CD4-positive, alpha-beta T cell (primary cell): ENCODE measurements at regions not wholly inside any gene's neighbourhood (a gene's known extent, or its start where the extent isn't known, plus 50 kb on each side); places are given as distances from the start of the nearest gene placed in this dataset.
A peak's percentile ranks its signal among the peaks of the same experiment; 100 is the strongest.

Experiments
- ATAC-seq: fragments of 200-7000 bp; cut with Tn5 transposase; one replicate; pipeline ENCODE4 v1.10.0; 2022; ENCODE audit warnings: mild to moderate bottlenecking; ENCODE audit not compliant: poor library complexity
- CTCF ChIA-PET: fragments of 350-600 bp; sonication (Branson Sonifier 250); formaldehyde crosslinking; loops from one replicate; lab custom pipeline; 2021; ENCODE audit warnings: antibody characterized with exemption, inconsistent platforms; lab: Charles Lee
- POLR2A ChIA-PET: fragments of 350-600 bp; sonication (Branson Sonifier 250); formaldehyde crosslinking; loops from one replicate; lab custom pipeline; 2021; ENCODE audit warnings: antibody characterized with exemption, inconsistent platforms; lab: Charles Lee
- DNase-seq, 14 experiments: peaks; one replicate each; pipeline ENCODE4 v3.0.0-alpha.2; 2013 to 2020; ENCODE audit warnings: mixed read lengths in 2 of 14
- H3K27ac ChIP-seq, 2 donors: one replicate each; pipeline versions ENCODE4 v1.5.1 to v1.7.0; 2013; ENCODE audit warnings: low read length in 2 of 2, low read depth in 1 of 2, mild to moderate bottlenecking in 1 of 2
- H3K27me3 ChIP-seq, 2 experiments: 1 replicate in 1 of 2; 2 replicates in 1 of 2; pipeline versions ENCODE4 v1.6.1 to v1.7.0; 2013; ENCODE audit warnings: low read length in 2 of 2, control low read depth in 1 of 2, mild to moderate bottlenecking in 1 of 2, moderate library complexity in 1 of 2; ENCODE audit not compliant: insufficient read depth in 2 of 2, control insufficient read depth in 1 of 2
- H3K36me3 ChIP-seq: one replicate; pipeline ENCODE4 v1.6.1; 2013; ENCODE audit warnings: low read length, control low read depth; ENCODE audit not compliant: insufficient read depth
- H3K4me1 ChIP-seq: one replicate; pipeline ENCODE4 v1.6.1; 2013; ENCODE audit warnings: low read length, control low read depth; ENCODE audit not compliant: insufficient read depth
- H3K4me3 ChIP-seq: one replicate; pipeline ENCODE4 v1.5.1; 2013; ENCODE audit warnings: mild to moderate bottlenecking, low read length, moderate library complexity
- H3K9me3 ChIP-seq, 2 experiments: 1 replicate in 1 of 2; 2 replicates in 1 of 2; pipeline versions ENCODE4 v1.6.1 to v1.7.0; 2013; ENCODE audit warnings: low read length in 2 of 2, mild to moderate bottlenecking in 2 of 2, control low read depth in 1 of 2, moderate library complexity in 1 of 2; ENCODE audit not compliant: control insufficient read depth in 1 of 2, insufficient read depth in 1 of 2
- H3K27ac Mint-ChIP-seq: one replicate; pipeline ENCODE4 v1.8.0; 2020; ENCODE audit warnings: mixed read lengths
- H3K27me3 Mint-ChIP-seq: one replicate; pipeline ENCODE4 v1.8.0; 2021; ENCODE audit warnings: mixed read lengths
- H3K36me3 Mint-ChIP-seq: one replicate; pipeline ENCODE4 v1.8.0; 2021; ENCODE audit warnings: low read depth, mixed read lengths
- H3K4me1 Mint-ChIP-seq: one replicate; pipeline ENCODE4 v1.8.0; 2021; ENCODE audit warnings: low read depth, mixed read lengths
- H3K4me3 Mint-ChIP-seq: one replicate; pipeline ENCODE4 v1.8.0; 2020; ENCODE audit warnings: mild to moderate bottlenecking, mixed read lengths
- H3K9me3 Mint-ChIP-seq: one replicate; pipeline ENCODE4 v1.8.0; 2020; ENCODE audit warnings: mixed read lengths
- CTCF ChIP-seq: fragments of 200-600 bp; IDR thresholded peaks from one replicate; pipeline ENCODE4 v1.8.0; 2022; ENCODE audit warnings: antibody characterized with exemption, mild to moderate bottlenecking
- intact Hi-C, 2 experiments: fragments of 100-400 bp; cut with DNase I in 1 of 2; cut with micrococcal nuclease in 1 of 2; formaldehyde crosslinking; loops; one replicate each; pipeline versions ENCODE4 v1.15.1 to v1.9.0; 2023 to 2025; cut with DNase I, micrococcal nuclease

GRCh38 chr14:35223927-35224326 lies 68.3 kb upstream of the PSMA6 start:
- intact Hi-C loops, result no loop called here

GRCh38 chr14:35224615-35225014 lies 67.6 kb upstream of the PSMA6 start:
- H3K36me3 ChIP-seq, result peaks cover under 1% of the 10 kb centered on the region
- no peak for DNase-seq
- no peak for TF ChIP-seq CTCF
- H3K4me3 ChIP-seq, result no peak overlapping the region
- CTCF ChIA-PET, result no interaction called here
- H3K27me3 ChIP-seq, result no peaks in the 10 kb centered on the region
- Mint-ChIP-seq H3K4me1 (peaks cover 9% of the 10 kb centered on the region), H3K27ac (no peak overlapping the region), H3K4me3 (no peak overlapping the region), H3K36me3 (peaks cover 30% of the 10 kb centered on the region), H3K9me3 (no peaks in the 10 kb centered on the region), H3K27me3 (no peaks in the 10 kb centered on the region)
- POLR2A ChIA-PET, result no interaction called here
- H3K4me1 ChIP-seq, result no peaks in the 10 kb centered on the region
- intact Hi-C loops, result loop anchor here in 1 of 2 experiments (5.0 kb wide), 1 partner anchor 87 kb away; no protein-coding TSS in a partner anchor
- no peak overlapping the region for H3K27ac ChIP-seq
- ATAC-seq, result no peak
- H3K9me3 ChIP-seq, result no peaks in the 10 kb centered on the region

More at GRCh38 chr14:35223927-35224326, 68.3 kb upstream of the PSMA6 start:
- ChIA-PET POLR2A (no interaction called here), CTCF (no interaction called here)
- no peaks in the 10 kb centered on the region for H3K27me3 Mint-ChIP-seq
- Histone ChIP-seq H3K9me3 (no peaks in the 10 kb centered on the region), H3K27ac (no peak overlapping the region), H3K27me3 (no peaks in the 10 kb centered on the region), H3K4me1 (no peaks in the 10 kb centered on the region), H3K36me3 (peaks cover 4% of the 10 kb centered on the region), H3K4me3 (no peak overlapping the region)
- H3K36me3 Mint-ChIP-seq, result peaks cover 30% of the 10 kb centered on the region
- no peak overlapping the region for H3K27ac Mint-ChIP-seq
- H3K9me3 Mint-ChIP-seq, result no peaks in the 10 kb centered on the region
- H3K4me1 Mint-ChIP-seq, result peaks cover 6% of the 10 kb centered on the region
- no peak for DNase-seq
- TF ChIP-seq CTCF, result no peak
- H3K4me3 Mint-ChIP-seq, result no peak overlapping the region
- ATAC-seq, result no peak

- Mint-ChIP-seq H3K36me3 (peaks cover 16% of the 10 kb centered on the region), H3K4me3 (no peak overlapping the region), H3K27ac (no peak overlapping the region), H3K27me3 (no peaks in the 10 kb centered on the region), H3K9me3 (no peaks in the 10 kb centered on the region), H3K4me1 (peaks cover 19% of the 10 kb centered on the region)
- Histone ChIP-seq H3K4me1 (peaks cover 10% of the 10 kb centered on the region), H3K27ac (no peak overlapping the region), H3K27me3 (no peaks in the 10 kb centered on the region), H3K36me3 (no peaks in the 10 kb centered on the region), H3K4me3 (no peak overlapping the region), H3K9me3 (no peaks in the 10 kb centered on the region)
- intact Hi-C loops, result loop anchor here (1.0 to 5.0 kb wide), 3 partner anchors 92 to 184 kb away; no protein-coding TSS in a partner anchor
- peak; percentile 51 for ATAC-seq
- peak; percentile 64 for TF ChIP-seq CTCF
- CTCF ChIA-PET, result interaction anchor here (0.5 to 1.7 kb wide), 9 partner anchors 14 to 247 kb away, joined by 3 to 9 read pairs (median 4); partner anchors contain the start of genes NFKBIA and SRP54
- DNase-seq, result peak in 3 of 14 experiments; percentile 39 to 52 (median 45)
- POLR2A ChIA-PET, result interaction anchor here (0.9 to 2.8 kb wide), 4 partner anchors 10 to 193 kb away, joined by 3 to 21 read pairs (median 3); partner anchors contain the start of genes NFKBIA and PSMA6
These were observed 62.9 kb upstream of the PSMA6 start for GRCh38 chr14:35229084-35229791.
